ENCODE measurements at regions not wholly inside any gene's neighbourhood (a gene's known extent, or its start where the extent isn't known, plus 50 kb on each side); places are given as distances from the start of the nearest gene placed in this dataset.

- no peak overlapping the region for H3K4me3 ChIP-seq (ENCODE audit: low read depth, low read length)
- TF ChIP-seq CTCF (conservative IDR thresholded peaks at IDR 0.05; ENCODE audit: low read depth, low read length) = no peak
- DNase-seq (ENCODE audit: low read depth) = no peak
Measured at GRCh38 chr2:383178-383577, 95.3 kb upstream of the ALKAL2 start.

GRCh38 chr2:382728-383022 lies 94.8 kb upstream of the ALKAL2 start:
- TF ChIP-seq CTCF (conservative IDR thresholded peaks at IDR 0.05; ENCODE audit: low read depth, low read length) = no peak
- DNase-seq (ENCODE audit: low read depth) = no peak
- H3K4me3 ChIP-seq (ENCODE audit: low read depth, low read length) = no peak overlapping the region

DNA sequence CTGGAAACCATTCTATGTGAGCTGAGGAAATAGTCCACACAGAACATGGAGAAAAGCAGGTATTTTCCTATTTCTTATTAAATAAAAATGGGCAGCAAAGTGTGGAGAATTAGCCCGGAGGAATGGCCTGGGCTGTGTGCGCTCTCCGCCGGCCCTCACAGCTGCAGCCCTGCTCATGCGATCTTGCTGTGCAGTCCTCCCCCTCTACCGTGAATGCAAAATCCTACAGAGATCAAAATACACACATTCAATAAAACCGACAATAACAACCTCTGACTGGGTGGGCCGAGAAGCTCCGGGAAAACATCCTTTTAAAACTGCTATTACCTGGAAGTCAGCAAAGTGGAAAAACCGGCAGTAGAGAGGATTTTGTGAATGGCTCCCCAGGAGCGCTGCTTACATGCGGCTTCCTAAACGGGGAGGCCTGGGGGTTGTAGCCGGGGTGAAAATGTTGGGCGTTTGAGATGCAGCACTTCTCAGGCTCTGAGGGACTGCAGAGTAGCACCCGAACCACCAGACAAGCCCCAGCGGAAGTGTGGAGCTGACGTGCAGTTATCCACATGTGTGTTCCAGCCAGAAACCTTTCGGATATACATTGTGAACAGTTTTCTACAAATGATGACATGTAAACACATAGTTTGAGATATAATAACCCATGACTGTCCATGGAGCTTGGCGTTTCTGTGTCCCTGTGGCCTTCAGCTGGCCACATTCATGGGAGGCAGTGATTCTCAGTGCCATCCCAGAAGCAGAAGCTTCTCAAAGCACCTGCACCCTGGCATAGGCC lies 94.2 kb upstream of the ALKAL2 start:
- DNase-seq (ENCODE audit: low read depth) = no peak
- no peak for TF ChIP-seq CTCF (conservative IDR thresholded peaks at IDR 0.05; ENCODE audit: low read depth, low read length)
- H3K4me3 ChIP-seq (ENCODE audit: low read depth, low read length) = no peak overlapping the region

DNA sequence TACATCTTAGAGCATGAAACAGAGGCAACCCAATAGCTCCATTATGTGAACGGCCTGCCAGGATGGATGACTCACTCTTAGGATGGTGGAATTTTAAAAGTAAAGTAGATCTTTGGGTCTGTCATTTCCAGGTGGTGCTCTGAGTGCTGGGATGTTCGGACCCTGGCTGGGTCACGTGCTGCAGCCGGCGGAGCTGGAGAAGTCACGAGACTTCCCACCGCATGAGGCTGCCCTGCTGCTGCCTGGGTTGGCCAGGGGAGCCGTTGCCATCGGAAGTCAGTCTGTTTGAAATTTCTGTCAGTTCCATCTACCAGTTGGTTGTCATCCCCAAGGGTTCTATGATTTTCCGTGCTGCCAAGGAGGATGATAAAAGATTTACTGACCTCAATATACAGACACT lies 93.3 kb upstream of the ALKAL2 start:
- no peak for DNase-seq (ENCODE audit: low read depth)
- H3K4me3 ChIP-seq (ENCODE audit: low read depth, low read length) = no peak overlapping the region
- TF ChIP-seq CTCF (conservative IDR thresholded peaks at IDR 0.05; ENCODE audit: low read depth, low read length) = no peak

DNA sequence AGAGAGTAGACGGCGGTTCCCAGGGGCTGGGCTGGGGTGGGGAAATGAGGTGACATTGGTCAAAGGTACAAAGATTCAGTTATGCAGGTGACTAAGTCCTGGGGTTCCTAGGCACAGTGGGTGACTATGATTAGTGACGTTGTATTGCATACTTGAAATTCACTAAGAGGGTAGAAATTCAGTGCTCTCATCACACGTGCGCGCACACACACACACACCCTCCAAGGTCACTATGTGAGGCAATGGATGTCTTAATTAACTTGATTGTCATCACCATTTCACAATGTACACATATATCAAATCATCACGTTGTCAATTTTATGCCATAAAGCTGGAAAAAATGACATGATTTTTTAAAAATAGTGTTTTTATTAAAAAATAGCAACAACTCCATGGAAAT lies 92.9 kb upstream of the ALKAL2 start:
- no peak for DNase-seq (ENCODE audit: low read depth)
- no peak for TF ChIP-seq CTCF (conservative IDR thresholded peaks at IDR 0.05; ENCODE audit: low read depth, low read length)
- H3K4me3 ChIP-seq (ENCODE audit: low read depth, low read length) = no peak overlapping the region

- no peak overlapping the region for H3K4me3 ChIP-seq (ENCODE audit: low read depth, low read length)
- no peak for TF ChIP-seq CTCF (conservative IDR thresholded peaks at IDR 0.05; ENCODE audit: low read depth, low read length)
- no peak for DNase-seq (ENCODE audit: low read depth)
Measured at GRCh38 chr2:380221-380620, 92.3 kb upstream of the ALKAL2 start.

DNA sequence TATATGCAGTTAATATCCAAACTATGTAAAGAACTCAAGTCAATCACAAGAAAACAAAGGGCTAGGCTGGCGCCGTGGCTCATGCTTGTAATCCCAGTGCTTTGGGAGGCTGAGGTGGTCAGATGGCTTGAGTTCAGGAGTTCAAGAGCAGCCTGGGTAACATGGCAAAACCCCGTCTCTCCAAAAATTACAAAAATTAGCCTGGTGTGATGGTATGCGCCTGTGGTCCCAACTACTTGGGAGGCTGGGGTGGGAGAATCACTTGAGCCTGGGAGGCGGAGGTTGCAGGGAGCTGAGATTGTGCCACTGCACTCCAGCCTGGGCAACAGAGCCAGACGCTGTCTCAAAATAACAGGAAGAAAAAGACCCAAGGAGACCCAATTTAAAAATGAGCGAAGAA lies 91.9 kb upstream of the ALKAL2 start:
- TF ChIP-seq CTCF (conservative IDR thresholded peaks at IDR 0.05; ENCODE audit: low read depth, low read length) = no peak
- H3K4me3 ChIP-seq (ENCODE audit: low read depth, low read length) = no peak overlapping the region
- DNase-seq (ENCODE audit: low read depth) = no peak

Data from choroid plexus epithelial cell (primary cell).